Neural cell (in vitro differentiated cells): ENCODE measurements at regions not wholly inside any gene's neighbourhood (a gene's known extent, or its start where the extent isn't known, plus 50 kb on each side); places are given as distances from the start of the nearest gene placed in this dataset.

Experiments
- H2AFZ ChIP-seq: fragments of 200-600, 300-800 bp; sonication (generic), shearing (Covaris generic); 2 replicates; pipeline ENCODE4 v1.6.0; 2014; ENCODE audit warnings: low read depth, mild to moderate bottlenecking, antibody characterized with exemption, low read length, moderate library complexity
- H3F3A ChIP-seq: fragments of 200-600 bp; shearing (Covaris generic); 2 replicates; pipeline ENCODE4 v1.6.1; 2016; ENCODE audit warnings: mild to moderate bottlenecking, moderate library complexity, mixed read lengths, antibody characterized with exemption, low read length; ENCODE audit not compliant: insufficient read depth, poor library complexity, severe bottlenecking
- H3K27ac ChIP-seq: fragments of 200-600, 300-800 bp; sonication (generic), shearing (Covaris generic); 2 replicates; pipeline ENCODE4 v1.5.1; 2014; ENCODE audit warnings: mild to moderate bottlenecking, low read length, moderate library complexity
- H3K27me3 ChIP-seq: fragments of 300-800, 200-600 bp; sonication (generic), shearing (Covaris generic); 2 replicates; pipeline ENCODE4 v1.6.0; 2014; ENCODE audit warnings: mild to moderate bottlenecking, low read depth, low read length, moderate library complexity; ENCODE audit not compliant: insufficient read depth
- H3K36me3 ChIP-seq: fragments of 300-800, 200-600 bp; sonication (generic), shearing (Covaris generic); 2 replicates; pipeline ENCODE4 v1.5.1; 2014; ENCODE audit warnings: mild to moderate bottlenecking, antibody characterized with exemption, low read length, moderate library complexity; ENCODE audit not compliant: insufficient read depth
- H3K4me2 ChIP-seq: fragments of 300-800, 200-600 bp; sonication (generic), shearing (Covaris generic); 2 replicates; pipeline ENCODE4 v1.6.0; 2014; ENCODE audit warnings: mild to moderate bottlenecking, low read length
- H3K4me3 ChIP-seq: fragments of 300-800, 200-600 bp; sonication (generic), shearing (Covaris generic); 2 replicates; pipeline ENCODE4 v1.5.1; 2014; ENCODE audit warnings: mild to moderate bottlenecking, low read length, moderate library complexity
- H3K79me2 ChIP-seq: fragments of 200-600 bp; shearing (Covaris generic); replicated peaks from 2 replicates; pipeline ENCODE4 v1.6.0; 2014; ENCODE audit warnings: mild to moderate bottlenecking, low read length, moderate library complexity; ENCODE audit not compliant: insufficient read depth
- H3K9ac ChIP-seq: fragments of 300-800, 200-600 bp; sonication (generic), shearing (Covaris generic); 2 replicates; pipeline ENCODE4 v1.6.1; 2016; ENCODE audit warnings: mild to moderate bottlenecking, low read length, mixed read lengths
- H3K9me2 ChIP-seq: fragments of 200-600 bp; shearing (Covaris generic); 2 replicates; pipeline ENCODE4 v1.6.1; 2016; ENCODE audit warnings: mild to moderate bottlenecking, low read length, mixed read lengths; ENCODE audit not compliant: insufficient read depth
- H3K9me3 ChIP-seq: fragments of 200-600, 300-800 bp; sonication (generic), shearing (Covaris generic); 2 replicates; pipeline ENCODE4 v1.6.1; 2016; ENCODE audit warnings: mild to moderate bottlenecking, mixed run types, low read length, moderate library complexity, mixed read lengths
- H4K20me1 ChIP-seq: fragments of 200-600 bp; shearing (Covaris generic); 2 replicates; pipeline ENCODE4 v1.6.1; 2016; ENCODE audit warnings: mild to moderate bottlenecking, mixed run types; ENCODE audit not compliant: insufficient read depth
- CTCF ChIP-seq: fragments of 450-650 bp; IDR thresholded peaks from 2 replicates; pipeline ENCODE4 v1.5.1; 2014; ENCODE audit warnings: antibody characterized with exemption, mild to moderate bottlenecking, moderate library complexity; ENCODE audit not compliant: poor library complexity, severe bottlenecking
- EP300 ChIP-seq: fragments of 450-650 bp; conservative IDR thresholded peaks from 2 replicates; pipeline ENCODE4 v1.6.1; 2014; ENCODE audit warnings: antibody characterized with exemption, mild to moderate bottlenecking, moderate library complexity; ENCODE audit not compliant: poor library complexity, severe bottlenecking
- MXI1 ChIP-seq: fragments of 450-650 bp; conservative IDR thresholded peaks from 2 replicates; pipeline ENCODE4 v1.6.1; 2014; ENCODE audit warnings: antibody characterized with exemption, mild to moderate bottlenecking; ENCODE audit not compliant: poor library complexity, severe bottlenecking
- POLR2AphosphoS5 ChIP-seq: IDR thresholded peaks from 2 replicates; pipeline ENCODE4 v1.6.1; 2012
- RAD21 ChIP-seq: fragments of 450-650 bp; conservative IDR thresholded peaks from 2 replicates; pipeline ENCODE4 v1.6.1; 2014; ENCODE audit warnings: antibody characterized with exemption, mild to moderate bottlenecking, moderate library complexity
- REST ChIP-seq: IDR thresholded peaks from 2 replicates; pipeline ENCODE4 v1.6.1; 2012; ENCODE audit warnings: borderline replicate concordance
- SMC3 ChIP-seq: fragments of 450-650 bp; conservative IDR thresholded peaks from 2 replicates; pipeline ENCODE4 v1.6.1; 2014; ENCODE audit warnings: antibody characterized with exemption, mild to moderate bottlenecking, moderate library complexity; ENCODE audit not compliant: poor library complexity

DNA sequence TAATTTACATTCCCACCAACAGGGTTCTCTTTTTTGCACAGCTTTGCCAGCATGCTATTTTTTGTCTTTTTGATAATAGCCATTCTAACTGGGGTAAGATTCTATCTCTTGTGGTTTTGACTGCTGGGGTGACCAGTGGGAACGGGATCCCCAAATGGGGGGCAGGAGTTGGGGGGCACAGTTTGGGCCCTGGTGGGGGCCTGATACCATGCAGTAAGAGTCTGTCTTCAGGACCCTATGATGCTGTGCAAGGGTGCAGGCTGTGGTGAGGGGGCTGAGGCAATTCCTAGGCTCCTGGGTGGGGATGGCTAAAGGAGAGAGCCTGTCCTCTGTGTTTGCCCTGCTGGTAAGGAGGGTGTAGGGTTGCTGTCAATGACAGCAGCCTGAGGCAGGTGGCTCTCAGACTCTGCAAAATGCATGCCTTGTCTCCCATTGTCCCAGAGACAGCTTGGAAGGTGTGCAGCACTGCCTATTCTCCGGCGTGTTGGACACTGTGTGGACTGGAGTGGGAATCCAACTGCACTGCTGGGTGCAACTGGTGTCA is 172.7 kb upstream of the ARHGAP24 start:
- no peaks in the 10 kb centered on the region for H3K79me2 ChIP-seq
- no peaks in the 10 kb centered on the region for H3K9me2 ChIP-seq
- H3K4me3 ChIP-seq = no peak overlapping the region
- H3K27ac ChIP-seq = no peak overlapping the region
- no peaks in the 10 kb centered on the region for H4K20me1 ChIP-seq
- no peak overlapping the region for H3K4me2 ChIP-seq
- H3K27me3 ChIP-seq = no peaks in the 10 kb centered on the region
- no peak overlapping the region for H2AFZ ChIP-seq
- no peak overlapping the region for H3K9ac ChIP-seq
- no peaks in the 10 kb centered on the region for H3F3A ChIP-seq
- H3K9me3 ChIP-seq = no peaks in the 10 kb centered on the region
- H3K36me3 ChIP-seq = no peaks in the 10 kb centered on the region
- TF ChIP-seq SMC3 (no peak), REST (no peak), RAD21 (no peak), EP300 (no peak), CTCF (no peak), POLR2AphosphoS5 (no peak), MXI1 (no peak)

GRCh38 chr4:85302756-85303155 is 172.2 kb upstream of the ARHGAP24 start:
- Histone ChIP-seq H3K9me2 (no peaks in the 10 kb centered on the region), H3K36me3 (no peaks in the 10 kb centered on the region), H3K27ac (no peak overlapping the region), H3K27me3 (no peaks in the 10 kb centered on the region), H4K20me1 (no peaks in the 10 kb centered on the region), H3K4me2 (no peak overlapping the region), H3K9ac (no peak overlapping the region), H3K79me2 (no peaks in the 10 kb centered on the region), H3K4me3 (no peak overlapping the region), H3K9me3 (no peaks in the 10 kb centered on the region), H2AFZ (no peak overlapping the region), H3F3A (no peaks in the 10 kb centered on the region)
- TF ChIP-seq REST (no peak), SMC3 (no peak), CTCF (no peak)
